BLaER1 (cell line): ENCODE measurements at regions not wholly inside any gene's neighbourhood (a gene's known extent, or its start where the extent isn't known, plus 50 kb on each side); places are given as distances from the start of the nearest gene placed in this dataset.
"Not testable (repeated sequence)": the region's sequence is repeated elsewhere in the genome, so short reads cannot be mapped to it uniquely, and the experiment has no call there.

Experiments used
- H3K27ac ChIP-seq: shearing (Covaris generic); formaldehyde crosslinking; 2 replicates; pipeline ENCODE4 v1.8.1; 2022
- H3K27me3 ChIP-seq: shearing (Covaris generic); formaldehyde crosslinking; 2 replicates; pipeline ENCODE4 v1.8.1; 2022
- H3K36me3 ChIP-seq: shearing (Covaris generic); formaldehyde crosslinking; 2 replicates; pipeline ENCODE4 v1.8.1; 2022
- H3K4me1 ChIP-seq: shearing (Covaris generic); formaldehyde crosslinking; 2 replicates; pipeline ENCODE4 v1.8.1; 2022
- H3K4me2 ChIP-seq: shearing (Covaris generic); formaldehyde crosslinking; 2 replicates; pipeline ENCODE4 v1.8.1; 2022
- H3K4me3 ChIP-seq: shearing (Covaris generic); formaldehyde crosslinking; 2 replicates; pipeline ENCODE4 v1.8.1; 2022
- H3K9ac ChIP-seq: shearing (Covaris generic); formaldehyde crosslinking; 2 replicates; pipeline ENCODE4 v1.8.1; 2022
- H3K9me3 ChIP-seq: shearing (Covaris generic); formaldehyde crosslinking; 2 replicates; pipeline ENCODE4 v1.8.1; 2022
- H4K20me1 ChIP-seq: shearing (Covaris generic); formaldehyde crosslinking; 2 replicates; pipeline ENCODE4 v1.8.1; 2022
- Cebpa-rat ChIP-seq: shearing (Covaris generic); IDR thresholded peaks from 2 replicates; pipeline ENCODE4 v1.8.1; 2022

GRCh38 chr6:140537834-140538705, 1163.6 kb upstream of the CITED2 start:
- Histone ChIP-seq H3K9ac (no peak overlapping the region), H3K4me3 (no peak overlapping the region), H3K36me3 (no peaks in the 10 kb centered on the region), H4K20me1 (no peaks in the 10 kb centered on the region), H3K27me3 (no peaks in the 10 kb centered on the region), H3K4me1 (no peaks in the 10 kb centered on the region; the same call in 1 of the 2 replicates), H3K9me3 (peaks cover 6% of the 10 kb centered on the region; the same call in 1 of the 2 replicates), H3K4me2 (no peak overlapping the region), H3K27ac (no peak overlapping the region)
- TF ChIP-seq Cebpa-rat, result no peak

GRCh38 chr6:140537211-140537610, 1162.8 kb upstream of the CITED2 start:
- H3K36me3 ChIP-seq, result no peaks in the 10 kb centered on the region
- no peak overlapping the region for H3K27ac ChIP-seq
- H3K9ac ChIP-seq, result no peak overlapping the region
- no peaks in the 10 kb centered on the region for H3K27me3 ChIP-seq
- no peaks in the 10 kb centered on the region for H4K20me1 ChIP-seq
- no peak overlapping the region for H3K4me3 ChIP-seq
- no peaks in the 10 kb centered on the region; the same call in 1 of the 2 replicates for H3K4me1 ChIP-seq
- peaks cover 6% of the 10 kb centered on the region; the same call in 1 of the 2 replicates for H3K9me3 ChIP-seq
- no peak overlapping the region for H3K4me2 ChIP-seq
- TF ChIP-seq Cebpa-rat, result no peak

- no peak overlapping the region for H3K27ac ChIP-seq
- H3K4me3 ChIP-seq, result no peak overlapping the region
- TF ChIP-seq Cebpa-rat, result no peak
- H3K36me3 ChIP-seq, result no peaks in the 10 kb centered on the region
- no peaks in the 10 kb centered on the region for H4K20me1 ChIP-seq
- H3K9ac ChIP-seq, result no peak overlapping the region
- H3K9me3 ChIP-seq, result peaks cover 6% of the 10 kb centered on the region; the same call in 1 of the 2 replicates
- H3K4me2 ChIP-seq, result no peak overlapping the region
- no peaks in the 10 kb centered on the region for H3K27me3 ChIP-seq
- H3K4me1 ChIP-seq, result no peaks in the 10 kb centered on the region; the same call in 1 of the 2 replicates
Measured at GRCh38 chr6:140535511-140535910, 1161.1 kb upstream of the CITED2 start.

- no peak overlapping the region for H3K9ac ChIP-seq
Measured at GRCh38 chr6:140533526-140533925, 1159.1 kb upstream of the CITED2 start.

DNA sequence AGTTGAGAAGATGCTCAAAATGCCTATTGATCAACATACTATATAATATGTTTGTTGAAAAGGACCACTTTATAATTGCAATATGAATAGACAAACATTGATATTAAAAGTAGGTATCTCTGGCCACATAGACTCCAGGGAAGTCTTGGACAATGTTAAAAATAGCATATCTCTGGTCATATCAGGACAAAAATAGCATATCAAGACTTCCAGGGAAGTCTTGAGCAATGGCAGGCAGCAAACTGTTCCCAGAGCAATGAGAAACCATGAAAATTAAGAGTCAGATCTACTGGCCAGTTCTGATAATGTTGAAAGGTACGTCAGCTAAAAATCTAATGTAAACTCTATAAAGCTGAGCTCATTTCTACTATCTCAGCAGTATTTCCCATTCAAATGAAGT, 1130.3 kb upstream of the CITED2 start:
- H3K27ac ChIP-seq, result no peak overlapping the region
- no peak overlapping the region for H3K4me2 ChIP-seq
- no peaks in the 10 kb centered on the region for H3K9me3 ChIP-seq

More at GRCh38 chr6:140533526-140533925, 1159.1 kb upstream of the CITED2 start:
- Histone ChIP-seq H3K4me2 (no peak overlapping the region), H3K27me3 (no peaks in the 10 kb centered on the region), H3K36me3 (no peaks in the 10 kb centered on the region), H4K20me1 (no peaks in the 10 kb centered on the region), H3K4me3 (no peak overlapping the region), H3K27ac (no peak overlapping the region), H3K9me3 (peaks cover 6% of the 10 kb centered on the region; the same call in 1 of the 2 replicates), H3K4me1 (no peaks in the 10 kb centered on the region; the same call in 1 of the 2 replicates)
- no peak for TF ChIP-seq Cebpa-rat

DNA sequence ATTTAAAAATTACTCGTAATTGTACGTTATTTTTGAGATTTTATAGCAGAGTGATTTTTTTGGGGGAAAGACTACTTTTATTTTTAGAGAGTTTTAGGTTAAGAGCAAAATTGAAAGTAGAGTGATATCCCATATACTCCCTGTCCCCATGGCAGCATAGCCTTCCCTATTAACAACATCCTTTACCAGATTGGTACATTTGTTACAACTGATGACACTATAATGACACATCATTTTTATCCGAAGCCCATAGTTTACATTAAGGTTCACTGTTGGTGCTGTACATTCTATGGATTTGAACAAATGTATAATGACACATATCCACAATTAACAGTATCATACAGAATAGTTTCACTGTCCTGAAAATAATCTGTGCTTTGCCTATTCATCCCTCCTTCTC, 1126.4 kb upstream of the CITED2 start:
- no peak overlapping the region for H3K4me3 ChIP-seq
- no peaks in the 10 kb centered on the region for H3K27me3 ChIP-seq
- H3K4me2 ChIP-seq, result no peak overlapping the region
- no peaks in the 10 kb centered on the region for H3K36me3 ChIP-seq
- H4K20me1 ChIP-seq, result no peaks in the 10 kb centered on the region
- no peaks in the 10 kb centered on the region for H3K9me3 ChIP-seq
- H3K4me1 ChIP-seq, result no peaks in the 10 kb centered on the region
- no peak overlapping the region for H3K27ac ChIP-seq
- TF ChIP-seq Cebpa-rat, result no peak
- no peak overlapping the region for H3K9ac ChIP-seq

More for the DNA sequence above, 1130.3 kb upstream of the CITED2 start:
- H4K20me1 ChIP-seq, result no peaks in the 10 kb centered on the region
- no peaks in the 10 kb centered on the region for H3K36me3 ChIP-seq
- no peak overlapping the region for H3K9ac ChIP-seq
- no peaks in the 10 kb centered on the region for H3K4me1 ChIP-seq
- no peaks in the 10 kb centered on the region for H3K27me3 ChIP-seq
- H3K4me3 ChIP-seq, result no peak overlapping the region
- no peak for TF ChIP-seq Cebpa-rat

- Histone ChIP-seq H3K36me3 (no peaks in the 10 kb centered on the region), H3K9me3 (no peaks in the 10 kb centered on the region), H3K9ac (no peak overlapping the region), H3K4me2 (no peak overlapping the region), H3K4me3 (no peak overlapping the region), H4K20me1 (no peaks in the 10 kb centered on the region), H3K27ac (no peak overlapping the region), H3K4me1 (no peaks in the 10 kb centered on the region), H3K27me3 (no peaks in the 10 kb centered on the region)
- TF ChIP-seq Cebpa-rat, result no peak
Measured at GRCh38 chr6:140499607-140500006, 1125.2 kb upstream of the CITED2 start.

DNA sequence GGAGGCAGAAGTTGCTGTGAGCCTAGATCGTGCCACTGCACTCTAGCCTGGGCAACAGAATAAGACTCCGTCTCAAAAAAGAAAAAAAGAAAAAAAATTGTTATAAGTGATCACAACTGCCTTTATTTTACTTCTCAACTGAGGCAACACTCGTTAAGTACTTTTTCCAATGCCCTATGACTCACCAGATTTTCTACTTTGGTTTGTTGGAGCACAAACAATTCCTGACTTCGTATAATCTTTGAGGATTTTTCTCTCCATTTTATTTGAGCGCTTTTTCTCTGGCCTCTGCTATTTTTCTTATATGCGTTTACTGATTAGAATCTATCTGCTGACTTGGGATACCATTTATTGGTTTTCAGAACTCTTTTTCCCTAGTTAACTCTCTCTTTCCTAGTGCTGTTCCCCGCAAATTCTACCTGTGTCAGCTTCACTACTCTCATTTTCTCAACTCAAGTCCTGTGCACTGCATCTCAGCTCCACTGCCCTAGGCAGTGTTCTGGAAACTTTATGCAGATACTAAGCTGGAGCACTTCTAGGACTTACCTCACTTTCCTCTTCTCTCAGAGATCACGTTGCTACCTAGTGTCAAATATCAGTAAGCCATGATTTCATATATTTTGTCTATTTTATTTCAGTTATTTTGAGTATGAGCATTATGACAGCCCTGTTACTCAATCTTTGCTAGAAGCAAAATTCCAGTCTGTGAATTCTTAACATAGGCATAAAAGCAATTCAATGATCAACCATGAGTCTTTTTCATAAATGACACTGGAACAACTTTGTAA, 1120.1 kb upstream of the CITED2 start:
- Histone ChIP-seq H3K9ac (no peak overlapping the region), H3K4me2 (no peak overlapping the region), H3K9me3 (no peaks in the 10 kb centered on the region), H3K4me3 (no peak overlapping the region), H3K4me1 (no peaks in the 10 kb centered on the region), H3K27ac (no peak overlapping the region), H4K20me1 (no peaks in the 10 kb centered on the region), H3K27me3 (no peaks in the 10 kb centered on the region), H3K36me3 (no peaks in the 10 kb centered on the region)
- no peak for TF ChIP-seq Cebpa-rat

DNA sequence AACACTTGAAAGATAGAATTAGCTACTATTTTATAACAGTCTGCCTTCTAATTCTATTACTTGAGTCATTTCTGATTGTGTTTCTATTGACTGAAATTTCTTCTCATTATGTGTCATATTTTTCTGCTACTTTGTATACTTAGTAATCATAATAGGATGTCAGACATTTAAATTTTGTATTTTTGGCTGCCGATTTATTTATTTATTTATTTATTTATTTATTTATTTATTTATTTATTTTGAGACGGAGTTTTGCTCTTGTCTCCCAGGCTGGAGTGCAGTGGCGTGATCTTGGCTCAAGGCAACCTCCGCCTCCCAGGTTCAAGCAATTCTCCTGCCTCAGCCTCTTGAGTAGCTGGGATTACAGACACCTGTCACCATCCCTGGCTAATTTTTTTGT, 1119.0 kb upstream of the CITED2 start:
- not testable (repeated sequence) for H4K20me1 ChIP-seq, H3K9me3 ChIP-seq, H3K4me2 ChIP-seq

DNA sequence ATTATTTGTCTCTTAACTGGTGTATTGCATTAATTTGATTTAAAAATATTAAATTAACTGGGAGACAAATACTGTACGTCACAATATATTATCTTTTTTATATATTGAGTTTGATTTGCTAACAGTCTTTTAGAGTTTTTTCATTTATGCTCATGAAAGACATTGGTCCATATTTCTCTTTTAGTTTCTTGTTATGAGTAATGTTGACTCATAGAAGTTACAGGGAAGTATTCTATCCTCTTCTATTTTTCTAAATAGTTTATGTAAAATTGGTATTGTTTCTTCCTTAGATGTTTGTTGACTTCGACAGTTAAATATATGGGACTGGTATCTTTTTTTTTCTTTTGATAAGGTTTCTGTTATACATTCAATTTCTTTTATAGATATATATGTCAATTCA, 1115.6 kb upstream of the CITED2 start:
- H3K36me3 ChIP-seq, result no peaks in the 10 kb centered on the region
- H3K27me3 ChIP-seq, result no peaks in the 10 kb centered on the region
- no peak overlapping the region for H3K4me2 ChIP-seq
- no peaks in the 10 kb centered on the region for H3K4me1 ChIP-seq
- no peak overlapping the region for H3K9ac ChIP-seq
- TF ChIP-seq Cebpa-rat, result no peak
- no peak overlapping the region for H3K27ac ChIP-seq
- H3K9me3 ChIP-seq, result peaks cover 7% of the 10 kb centered on the region
- H3K4me3 ChIP-seq, result no peak overlapping the region
- H4K20me1 ChIP-seq, result no peaks in the 10 kb centered on the region

More for the DNA sequence above, 1119.0 kb upstream of the CITED2 start:
- H3K4me1 ChIP-seq, H3K36me3 ChIP-seq, H3K4me3 ChIP-seq, H3K27ac ChIP-seq, H3K9ac ChIP-seq, H3K27me3 ChIP-seq: not testable (repeated sequence)
